HepG2 (cell line): ENCODE measurements at regions not wholly inside any gene's neighbourhood (a gene's known extent, or its start where the extent isn't known, plus 50 kb on each side); places are given as distances from the start of the nearest gene placed in this dataset.

Experiments used
- ATAC-seq: fragments of 200-7000 bp; cut with Tn5 transposase; 3 replicates; pipeline ENCODE4 v1.9.1; 2020; ENCODE audit warnings: mild to moderate bottlenecking, moderate library complexity
- BruUV-seq: library from RNA; stranded (reverse); fragments of 400-500 nt; replicated peaks from 2 replicates; lab custom pipeline; 2021; lab: Mats Ljungman, UMichigan
- CTCF ChIA-PET: fragments of 300-600 bp; formaldehyde crosslinking; extraction: SDS; loops from one replicate; lab custom pipeline; 2021; ENCODE audit warnings: low total read pairs, inconsistent platforms, low intra/inter-chr PET ratio; lab: Yijun Ruan, JAX
- POLR2A ChIA-PET: fragments of 350-600 bp; sonication (Branson Sonifier 250); formaldehyde crosslinking; loops from one replicate; lab custom pipeline; 2020; ENCODE audit warnings: antibody characterized with exemption, inconsistent platforms; lab: Yijun Ruan, JAX
- DNase-seq: peaks from one replicate; pipeline ENCODE4 v3.0.0-alpha.2; 2015; ENCODE audit warnings: low spot score
- FAIRE-seq: peaks from 3 replicates; lab custom pipeline; 2011; peaks lifted over from hg19 to GRCh38; lab: Jason Lieb, UNC
- H2AFZ ChIP-seq: one replicate; pipeline ENCODE4 v1.6.1; 2011; ENCODE audit warnings: low read length, inconsistent platforms
- H3K27ac ChIP-seq: fragments of 300-600 bp; 3 replicates; pipeline ENCODE4 v1.8.0; 2011; ENCODE audit warnings: mixed run types, mild to moderate bottlenecking, mixed read lengths, low read length, inconsistent platforms; ENCODE audit not compliant: insufficient read depth; ENCODE audit errors: extremely low read length
- H3K27me3 ChIP-seq, 2 experiments: fragments of 200-600 bp in 1 of 2; 2 replicates in 1 of 2; 3 replicates in 1 of 2; pipeline versions ENCODE4 v1.6.0 to v1.8.0; 2011; ENCODE audit warnings: low read length in 2 of 2, mild to moderate bottlenecking in 2 of 2, moderate library complexity in 2 of 2, inconsistent platforms in 1 of 2; ENCODE audit not compliant: insufficient read depth in 2 of 2, control insufficient read depth in 1 of 2
- H3K36me3 ChIP-seq, 2 experiments: fragments of 200-600 bp in 1 of 2; replicated peaks in 1 of 2; 2 replicates in 1 of 2; 3 replicates in 1 of 2; pipeline versions ENCODE4 v1.5.1 to v1.8.0; 2011; ENCODE audit warnings: low read length in 2 of 2, inconsistent platforms in 1 of 2; ENCODE audit not compliant: insufficient read depth in 2 of 2, control insufficient read depth in 1 of 2
- H3K4me1 ChIP-seq: 2 replicates; pipeline ENCODE4 v1.5.1; 2012; ENCODE audit warnings: low read length, inconsistent platforms; ENCODE audit not compliant: insufficient read depth
- H3K4me2 ChIP-seq: 2 replicates; pipeline ENCODE4 v1.6.0; 2011; ENCODE audit warnings: low read depth, low read length, inconsistent platforms
- H3K4me3 ChIP-seq, 3 experiments: fragments of 200-600 bp in 1 of 3; sonication (generic), shearing (Covaris generic) in 1 of 3; replicated peaks in 1 of 3; 2 replicates each; pipeline ENCODE4 v1.5.1; 2011 to 2016; ENCODE audit warnings: low read length in 3 of 3, inconsistent platforms in 2 of 3, low read depth in 2 of 3, mild to moderate bottlenecking in 2 of 3, control low read depth in 1 of 3, mixed read lengths in 1 of 3; ENCODE audit not compliant: insufficient read depth in 1 of 3
- H3K79me2 ChIP-seq: one replicate; pipeline ENCODE4 v1.6.1; 2011; ENCODE audit warnings: low read length, inconsistent platforms; ENCODE audit not compliant: insufficient read depth
- H3K9ac ChIP-seq: 2 replicates; pipeline ENCODE4 v1.6.0; 2011; ENCODE audit warnings: mild to moderate bottlenecking, low read depth, low read length, inconsistent platforms; ENCODE audit not compliant: insufficient read depth
- H3K9me3 ChIP-seq: 2 replicates; pipeline ENCODE4 v1.5.1; 2012; ENCODE audit warnings: mild to moderate bottlenecking, low read length
- H4K20me1 ChIP-seq: 2 replicates; pipeline ENCODE4 v1.6.0; 2011; ENCODE audit warnings: inconsistent platforms, mild to moderate bottlenecking, low read length, moderate library complexity; ENCODE audit not compliant: insufficient read depth
- AGO2 ChIP-seq: fragments of 200-400 bp; formaldehyde crosslinking; optimal IDR thresholded peaks from 2 replicates; pipeline ENCODE3; 2017; ENCODE audit warnings: mild to moderate bottlenecking, low read depth, low read length, moderate library complexity
- ATF2 ChIP-seq: sonication (generic); formaldehyde crosslinking; IDR thresholded peaks from 2 replicates; pipeline ENCODE4 v1.4.0; 2020; ENCODE audit warnings: missing genetic modification reagents
- CHCHD3 ChIP-seq: sonication (generic); formaldehyde crosslinking; IDR thresholded peaks from 2 replicates; pipeline ENCODE4 v1.8.0; 2022; ENCODE audit warnings: mild to moderate bottlenecking, missing genetic modification reagents, moderate library complexity
- CTCF ChIP-seq: sonication (generic); formaldehyde crosslinking; IDR thresholded peaks from 2 replicates; pipeline ENCODE4 v1.5.0; 2020; ENCODE audit warnings: mild to moderate bottlenecking, missing genetic modification reagents, moderate library complexity
- ELK4 ChIP-seq: sonication (generic); formaldehyde crosslinking; IDR thresholded peaks from 2 replicates; pipeline ENCODE4 v1.9.0; 2021; ENCODE audit warnings: missing genetic modification reagents, borderline replicate concordance
- HNF4G ChIP-seq, 2 experiments: sonication (generic) in 1 of 2; formaldehyde crosslinking in 1 of 2; IDR thresholded peaks; 2 replicates each; pipeline versions ENCODE4 v1.4.0 to v1.6.1; 2011 to 2020; ENCODE audit warnings: borderline replicate concordance in 2 of 2, low read depth in 2 of 2, mild to moderate bottlenecking in 2 of 2, low read length in 1 of 2, missing genetic modification reagents in 1 of 2, moderate library complexity in 1 of 2
- KDM5A ChIP-seq: fragments of 200-600 bp; sonication (generic); IDR thresholded peaks from 2 replicates; pipeline ENCODE4 v1.7.0; 2018; ENCODE audit warnings: antibody characterized with exemption, mild to moderate bottlenecking, low read length, borderline replicate concordance
- KLF12 ChIP-seq: sonication (generic); formaldehyde crosslinking; IDR thresholded peaks from 2 replicates; pipeline ENCODE4 v1.4.0; 2020; ENCODE audit warnings: missing genetic modification reagents, borderline replicate concordance
- MYPOP ChIP-seq: sonication (generic); formaldehyde crosslinking; IDR thresholded peaks from 2 replicates; pipeline ENCODE4 v1.8.1; 2023; ENCODE audit warnings: mild to moderate bottlenecking, moderate library complexity, missing genetic modification reagents
- RBAK ChIP-seq: sonication (generic); formaldehyde crosslinking; IDR thresholded peaks from 2 replicates; pipeline ENCODE4 v1.5.1; 2020; ENCODE audit warnings: mild to moderate bottlenecking, missing genetic modification reagents
- SKIL ChIP-seq: sonication (generic); formaldehyde crosslinking; IDR thresholded peaks from 2 replicates; pipeline ENCODE4 v1.8.0; 2022; ENCODE audit warnings: missing genetic modification reagents, mild to moderate bottlenecking, moderate library complexity, borderline replicate concordance
- ZBTB21 ChIP-seq: sonication (generic); formaldehyde crosslinking; IDR thresholded peaks from 2 replicates; pipeline ENCODE4 v1.4.0; 2020; ENCODE audit warnings: missing genetic modification reagents
- ZNF547 ChIP-seq: sonication (generic); formaldehyde crosslinking; IDR thresholded peaks from 2 replicates; pipeline ENCODE4 v1.5.1; 2020; ENCODE audit warnings: mild to moderate bottlenecking, missing genetic modification reagents
- ZNF564 ChIP-seq: sonication (generic); formaldehyde crosslinking; IDR thresholded peaks from 2 replicates; pipeline ENCODE4 v1.8.1; 2023; ENCODE audit warnings: mild to moderate bottlenecking, missing genetic modification reagents
- ZSCAN12 ChIP-seq: sonication (generic); formaldehyde crosslinking; IDR thresholded peaks from 2 replicates; pipeline ENCODE4 v1.9.0; 2021; ENCODE audit warnings: mild to moderate bottlenecking, missing genetic modification reagents
- WGBS: methylation state at CpG from one replicate; pipeline ENCODE4 v1.1.6; 2017; ENCODE audit warnings: low lambda C conversion rate; 5-methylcytosine and 5-hydroxymethylcytosine counted together
- in situ Hi-C: cut with HindIII; loops from 2 replicates; pipeline ENCODE4 v1.10.0; 2017; ENCODE audit warnings: low pct_unique_long_range_greater_than_20kb; ENCODE audit not compliant: extremely low pct_ligation_motif_present
- intact Hi-C: fragments of 100-400 bp; cut with micrococcal nuclease; formaldehyde crosslinking; loops from one replicate; pipeline ENCODE4 v1.10.0; 2022; ENCODE audit not compliant: unreplicated experiment
- TF ChIP-seq, protein P1 (sequence below): IDR thresholded peaks from 2 replicates; pipeline ENCODE4 v1.6.1; 2016; ENCODE audit warnings: missing compliant biosample characterization, missing genetic modification reagents, borderline replicate concordance

- ChIA-PET CTCF (no interaction called here), POLR2A (no interaction called here)
- intact Hi-C loops (no loop called here), in situ Hi-C loops (no loop called here)
- H3K27me3 ChIP-seq, result no peaks in the 10 kb centered on the region
- H3K4me2 ChIP-seq, result no peak overlapping the region
- no TSS peak for BruUV-seq
- H3K27ac ChIP-seq, result no peak overlapping the region
- no peaks in the 10 kb centered on the region for H3K79me2 ChIP-seq
- ATAC-seq, result no peak
- FAIRE-seq, result no peak
- 28% methylated on average over 2 of the region's 2 CpGs for WGBS
- DNase-seq, result no peak
- no peaks in the 10 kb centered on the region for H4K20me1 ChIP-seq
- H3K9me3 ChIP-seq, result no peaks in the 10 kb centered on the region
- peaks cover 8% of the 10 kb centered on the region for H3K4me1 ChIP-seq
- no peak overlapping the region for H3K4me3 ChIP-seq
- H3K9ac ChIP-seq, result no peak overlapping the region
- H3K36me3 ChIP-seq, result no peaks in the 10 kb centered on the region
- no peak overlapping the region for H2AFZ ChIP-seq
- TF ChIP-seq MYPOP (CRISPR knock-in tag) (no peak), CHCHD3 (CRISPR knock-in tag) (no peak), ZSCAN12 (CRISPR knock-in tag) (no peak), ZBTB21 (CRISPR knock-in tag) (no peak), RBAK (CRISPR knock-in tag) (no peak), CTCF (CRISPR knock-in tag) (no peak), ELK4 (no peak), ATF2 (CRISPR knock-in tag) (no peak), AGO2 (no peak), SKIL (CRISPR knock-in tag) (no peak), HNF4G (IDR thresholded peaks at IDR 0.05; ENCODE audit: borderline replicate concordance, low read depth, low read length) (no peak), HNF4G (CRISPR knock-in tag; IDR thresholded peaks at IDR 0.05; ENCODE audit: borderline replicate concordance, low read depth) (no peak), KLF12 (no peak), ZNF547 (no peak), ZNF564 (CRISPR knock-in tag) (no peak), KDM5A (no peak)
- TF ChIP-seq, protein P1, sequence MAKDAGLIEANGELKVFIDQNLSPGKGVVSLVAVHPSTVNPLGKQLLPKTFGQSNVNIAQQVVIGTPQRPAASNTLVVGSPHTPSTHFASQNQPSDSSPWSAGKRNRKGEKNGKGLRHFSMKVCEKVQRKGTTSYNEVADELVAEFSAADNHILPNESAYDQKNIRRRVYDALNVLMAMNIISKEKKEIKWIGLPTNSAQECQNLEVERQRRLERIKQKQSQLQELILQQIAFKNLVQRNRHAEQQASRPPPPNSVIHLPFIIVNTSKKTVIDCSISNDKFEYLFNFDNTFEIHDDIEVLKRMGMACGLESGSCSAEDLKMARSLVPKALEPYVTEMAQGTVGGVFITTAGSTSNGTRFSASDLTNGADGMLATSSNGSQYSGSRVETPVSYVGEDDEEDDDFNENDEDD (CRISPR knock-in tag), result no peak
These were observed 99.6 kb downstream of the SMIM20 start for GRCh38 chr4:26013629-26014028.
